H1 (cell line): ENCODE measurements at regions not wholly inside any gene's neighbourhood (a gene's known extent, or its start where the extent isn't known, plus 50 kb on each side); places are given as distances from the start of the nearest gene placed in this dataset.

Experiments
- CTCF ChIP-seq, 3 experiments: IDR thresholded peaks; 1 replicate in 2 of 3; 2 replicates in 1 of 3; pipeline versions ENCODE4 v1.5.1 to v1.6.1; 2011; ENCODE audit warnings: low read length in 3 of 3, mild to moderate bottlenecking in 3 of 3, inconsistent platforms in 2 of 3, low read depth in 1 of 3, moderate library complexity in 1 of 3; ENCODE audit not compliant: insufficient read depth in 1 of 3; ENCODE audit errors: control extremely low read depth in 1 of 3
- EZH2 ChIP-seq: fragments of 200-600 bp; sonication (generic); IDR thresholded peaks from 2 replicates; pipeline ENCODE4 v1.7.1; 2012; ENCODE audit warnings: low read depth, mild to moderate bottlenecking, moderate library complexity, low read length, inconsistent platforms; ENCODE audit not compliant: severe bottlenecking
- GTF2F1 ChIP-seq: IDR thresholded peaks from 2 replicates; pipeline ENCODE4 v1.6.1; 2012; ENCODE audit warnings: low read depth, low read length, improper control_type of control experiment, borderline replicate concordance
- POLR2A ChIP-seq, 2 experiments: IDR thresholded peaks; 1 replicate in 1 of 2; 2 replicates in 1 of 2; pipeline ENCODE4 v1.6.1; 2011; ENCODE audit warnings: low read depth in 2 of 2, low read length in 2 of 2, mild to moderate bottlenecking in 2 of 2; ENCODE audit errors: control extremely low read depth in 1 of 2
- POLR2AphosphoS5 ChIP-seq: IDR thresholded peaks from 2 replicates; pipeline ENCODE4 v1.6.1; 2011; ENCODE audit warnings: low read depth, low read length
- SP1 ChIP-seq: IDR thresholded peaks from 2 replicates; pipeline ENCODE4 v1.6.1; 2011; ENCODE audit warnings: low read depth, low read length

GRCh38 chr11:97234016-97234415 lies 844.2 kb downstream of the JRKL start:
- TF ChIP-seq CTCF (IDR thresholded peaks at IDR 0.05; ENCODE audit: control extremely low read depth in 1 of 3, insufficient read depth in 1 of 3, low read depth in 1 of 3, low read length in 3 of 3) (no peak), POLR2A (IDR thresholded peaks at IDR 0.05; ENCODE audit: control extremely low read depth in 1 of 2, low read depth in 2 of 2, low read length in 2 of 2) (no peak), EZH2 (no peak), GTF2F1 (no peak), POLR2AphosphoS5 (no peak), SP1 (no peak)
